GM10266 (cell line): ENCODE measurements at regions not wholly inside any gene's neighbourhood (a gene's known extent, or its start where the extent isn't known, plus 50 kb on each side); places are given as distances from the start of the nearest gene placed in this dataset.

ENCODE experiments used
- DNase-seq: peaks from one replicate; pipeline ENCODE4 v3.0.0; 2012; ENCODE audit errors: extremely low spot score
- TF ChIP-seq, protein P1 (sequence below): IDR thresholded peaks from 2 replicates; pipeline ENCODE4 v1.5.1; 2012; ENCODE audit warnings: mild to moderate bottlenecking, low read depth; ENCODE audit not compliant: control insufficient read depth, insufficient read depth; ENCODE audit errors: missing control alignments

DNA sequence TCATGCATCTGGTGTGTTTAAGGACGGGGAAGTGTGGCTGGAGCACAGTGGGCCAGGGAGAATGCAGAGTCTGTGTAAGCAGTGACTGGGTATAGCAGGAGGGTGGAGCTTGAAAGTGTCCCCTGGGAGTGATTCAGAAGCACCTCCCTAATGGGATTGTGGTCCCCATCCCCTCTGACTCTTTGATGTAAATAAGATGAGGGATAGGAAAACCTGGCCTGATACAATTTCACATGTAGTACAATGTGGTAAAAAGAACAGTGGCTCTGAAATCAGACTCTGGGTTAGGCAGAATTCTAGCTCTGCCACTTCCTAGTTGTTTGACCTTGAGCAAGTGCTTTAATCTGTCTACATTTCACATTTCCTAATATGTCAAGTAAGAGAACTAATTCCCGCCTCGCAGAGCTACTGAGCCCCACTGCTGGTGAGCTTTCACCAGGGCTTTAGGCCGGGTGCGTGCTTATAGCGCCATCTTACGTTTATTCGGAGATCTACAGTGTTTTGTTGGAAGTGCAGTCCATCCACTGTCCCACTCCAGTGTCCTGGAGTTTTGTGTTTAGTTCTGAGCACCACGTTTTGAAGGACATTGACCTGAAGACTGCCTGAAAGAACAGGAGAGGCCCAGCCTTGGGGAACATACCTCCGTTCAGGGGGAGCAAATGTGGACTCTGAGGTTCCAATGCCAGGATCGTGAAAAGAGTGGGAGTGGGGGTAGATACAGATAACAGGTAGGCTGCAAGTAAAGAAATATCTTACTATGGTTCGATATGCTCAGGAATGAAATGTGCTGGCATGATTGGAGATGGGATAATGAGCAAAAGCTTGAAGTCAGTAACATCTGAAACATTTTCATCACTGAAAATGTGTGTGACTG lies 51.2 kb upstream of the TESK1 start:
- DNase-seq: peak; percentile 67

DNA sequence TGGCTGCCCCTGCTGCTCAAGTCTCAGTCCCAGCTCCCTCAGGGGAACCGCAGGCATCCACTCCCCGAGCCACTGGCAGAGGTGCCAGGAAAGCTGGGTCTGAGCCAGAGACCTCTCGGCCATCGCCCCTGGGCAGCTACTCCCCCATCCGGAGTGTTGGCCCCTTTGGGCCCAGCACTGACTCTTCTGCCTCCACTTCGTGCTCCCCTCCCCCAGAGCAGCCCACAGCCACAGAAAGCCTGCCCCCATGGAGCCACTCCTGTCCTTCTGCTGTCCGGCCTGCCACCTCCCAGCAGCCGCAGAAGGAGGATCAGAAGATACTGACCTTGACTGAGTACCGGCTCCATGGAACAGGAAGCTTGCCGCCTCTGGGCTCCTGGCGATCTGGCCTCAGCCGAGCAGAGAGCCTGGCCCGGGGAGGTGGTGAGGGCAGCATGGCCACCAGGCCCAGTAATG lies 49.8 kb upstream of the TESK1 start:
- no peak for DNase-seq
- TF ChIP-seq, protein P1, sequence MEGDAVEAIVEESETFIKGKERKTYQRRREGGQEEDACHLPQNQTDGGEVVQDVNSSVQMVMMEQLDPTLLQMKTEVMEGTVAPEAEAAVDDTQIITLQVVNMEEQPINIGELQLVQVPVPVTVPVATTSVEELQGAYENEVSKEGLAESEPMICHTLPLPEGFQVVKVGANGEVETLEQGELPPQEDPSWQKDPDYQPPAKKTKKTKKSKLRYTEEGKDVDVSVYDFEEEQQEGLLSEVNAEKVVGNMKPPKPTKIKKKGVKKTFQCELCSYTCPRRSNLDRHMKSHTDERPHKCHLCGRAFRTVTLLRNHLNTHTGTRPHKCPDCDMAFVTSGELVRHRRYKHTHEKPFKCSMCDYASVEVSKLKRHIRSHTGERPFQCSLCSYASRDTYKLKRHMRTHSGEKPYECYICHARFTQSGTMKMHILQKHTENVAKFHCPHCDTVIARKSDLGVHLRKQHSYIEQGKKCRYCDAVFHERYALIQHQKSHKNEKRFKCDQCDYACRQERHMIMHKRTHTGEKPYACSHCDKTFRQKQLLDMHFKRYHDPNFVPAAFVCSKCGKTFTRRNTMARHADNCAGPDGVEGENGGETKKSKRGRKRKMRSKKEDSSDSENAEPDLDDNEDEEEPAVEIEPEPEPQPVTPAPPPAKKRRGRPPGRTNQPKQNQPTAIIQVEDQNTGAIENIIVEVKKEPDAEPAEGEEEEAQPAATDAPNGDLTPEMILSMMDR: no peak

More for the DNA sequence above, 51.2 kb upstream of the TESK1 start:
- TF ChIP-seq, protein P1: peak; percentile 65
